Loucy (cell line): ENCODE measurements at regions not wholly inside any gene's neighbourhood (a gene's known extent, or its start where the extent isn't known, plus 50 kb on each side); places are given as distances from the start of the nearest gene placed in this dataset.

Experiments
- H2AFZ ChIP-seq: fragments of 200-600 bp; sonication (generic); 2 replicates; pipeline ENCODE4 v1.6.0; 2016; ENCODE audit warnings: antibody characterized with exemption, mild to moderate bottlenecking, low read length, moderate library complexity
- H3F3A ChIP-seq: fragments of 200-600 bp; 2 replicates; pipeline ENCODE4 v1.6.0; 2016; ENCODE audit warnings: antibody characterized with exemption, low read depth, mild to moderate bottlenecking
- H3K27me3 ChIP-seq: fragments of 200-600 bp; sonication (generic); 2 replicates; pipeline ENCODE4 v1.6.1; 2014; ENCODE audit warnings: low read length, mild to moderate bottlenecking; ENCODE audit not compliant: insufficient read depth, poor library complexity, severe bottlenecking
- H3K36me3 ChIP-seq: fragments of 200-600 bp; sonication (generic); 2 replicates; pipeline ENCODE4 v1.6.1; 2016; ENCODE audit warnings: low read length; ENCODE audit not compliant: insufficient read depth
- H3K4me1 ChIP-seq: fragments of 200-600 bp; sonication (generic); 2 replicates; pipeline ENCODE4 v1.5.1; 2014; ENCODE audit warnings: low read length, mild to moderate bottlenecking; ENCODE audit not compliant: insufficient read depth, poor library complexity, severe bottlenecking
- H3K4me2 ChIP-seq: fragments of 200-600 bp; sonication (generic); 2 replicates; pipeline ENCODE4 v1.6.0; 2014; ENCODE audit warnings: antibody characterized with exemption, low read length, low read depth, mild to moderate bottlenecking; ENCODE audit not compliant: poor library complexity, severe bottlenecking
- H3K4me3 ChIP-seq: fragments of 200-600 bp; sonication (generic); 2 replicates; pipeline ENCODE4 v1.5.1; 2014; ENCODE audit warnings: low read length, mild to moderate bottlenecking, mixed read lengths; ENCODE audit not compliant: poor library complexity, severe bottlenecking
- H3K79me2 ChIP-seq: fragments of 200-600 bp; sonication (generic); 2 replicates; pipeline ENCODE4 v1.6.1; 2014; ENCODE audit warnings: low read length; ENCODE audit not compliant: insufficient read depth
- H3K9ac ChIP-seq: fragments of 200-600 bp; sonication (generic); 2 replicates; pipeline ENCODE4 v1.6.0; 2014; ENCODE audit warnings: mild to moderate bottlenecking, low read depth, low read length, moderate library complexity; ENCODE audit not compliant: poor library complexity, severe bottlenecking
- H3K9me2 ChIP-seq: fragments of 200-600 bp; sonication (generic); replicated peaks from 2 replicates; pipeline ENCODE4 v1.6.1; 2016; ENCODE audit warnings: low read depth, low read length, mixed read lengths
- H3K9me3 ChIP-seq: fragments of 200-600 bp; sonication (generic); 2 replicates; pipeline ENCODE4 v1.6.1; 2014; ENCODE audit warnings: mild to moderate bottlenecking, antibody characterized with exemption, low read length, low read depth; ENCODE audit not compliant: insufficient read depth
- H4K20me1 ChIP-seq: fragments of 200-600 bp; sonication (generic); 2 replicates; pipeline ENCODE4 v1.6.0; 2014; ENCODE audit warnings: antibody characterized with exemption, low read length, mild to moderate bottlenecking; ENCODE audit not compliant: insufficient read depth, poor library complexity, severe bottlenecking
- CTCF ChIP-seq: fragments of 200-600 bp; sonication (generic); conservative IDR thresholded peaks from 2 replicates; pipeline ENCODE4 v1.5.1; 2014; ENCODE audit warnings: mild to moderate bottlenecking, antibody characterized with exemption, low read length
- EZH2phosphoT487 ChIP-seq: fragments of 200-600 bp; IDR thresholded peaks from 2 replicates; pipeline ENCODE4 v1.6.1; 2018; ENCODE audit warnings: antibody characterized with exemption, mild to moderate bottlenecking, moderate library complexity, borderline replicate concordance

GRCh38 chr13:73721571-73721970, 412.6 kb downstream of the KLF12 start:
- Histone ChIP-seq H3F3A (no peaks in the 10 kb centered on the region), H4K20me1 (no peaks in the 10 kb centered on the region), H3K79me2 (no peaks in the 10 kb centered on the region), H3K9ac (no peak overlapping the region), H3K4me1 (peaks cover 10% of the 10 kb centered on the region), H3K27me3 (no peaks in the 10 kb centered on the region), H3K4me2 (no peak overlapping the region), H3K36me3 (no peaks in the 10 kb centered on the region), H3K9me3 (no peaks in the 10 kb centered on the region), H3K4me3 (no peak overlapping the region), H2AFZ (no peak overlapping the region), H3K9me2 (no peaks in the 10 kb centered on the region)
- no peak for TF ChIP-seq CTCF
- TF ChIP-seq EZH2phosphoT487, result no peak

DNA sequence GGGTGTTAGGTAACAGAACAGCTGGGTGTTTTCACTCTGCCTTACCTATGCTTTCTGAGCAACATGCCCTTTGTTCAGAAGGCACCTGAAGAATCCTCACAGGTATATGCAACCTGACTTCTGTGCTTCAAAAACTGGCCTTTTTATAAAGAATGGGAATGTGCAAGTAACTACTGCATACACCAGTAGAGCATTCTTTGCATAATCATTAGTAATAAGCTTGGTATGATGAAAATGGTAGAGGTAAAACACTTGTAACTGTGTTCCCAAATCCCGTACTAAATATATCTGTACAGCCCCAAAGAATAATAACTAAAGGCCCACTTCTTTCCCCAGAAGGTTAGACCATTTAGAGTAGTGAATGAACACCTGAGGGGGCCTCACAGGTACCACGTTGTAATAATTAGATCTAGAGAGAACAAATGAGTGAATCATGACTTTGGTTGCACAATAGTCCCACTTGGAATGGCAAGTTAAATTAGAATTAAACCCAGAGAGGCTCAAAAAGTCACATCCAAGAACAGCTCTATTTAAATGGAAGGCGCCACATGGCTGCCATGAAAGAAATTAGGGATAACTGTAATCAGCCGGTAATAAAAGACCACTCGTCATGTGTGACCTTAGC, 413.9 kb downstream of the KLF12 start:
- Histone ChIP-seq H4K20me1 (no peaks in the 10 kb centered on the region), H3K4me3 (no peak overlapping the region), H3K9ac (no peak overlapping the region), H3K27me3 (no peaks in the 10 kb centered on the region), H3K79me2 (no peaks in the 10 kb centered on the region), H3K9me2 (no peaks in the 10 kb centered on the region), H3K9me3 (no peaks in the 10 kb centered on the region), H3K4me2 (no peak overlapping the region), H2AFZ (no peak overlapping the region), H3F3A (no peaks in the 10 kb centered on the region), H3K4me1 (peaks cover 15% of the 10 kb centered on the region), H3K36me3 (no peaks in the 10 kb centered on the region)
- TF ChIP-seq EZH2phosphoT487 (no peak), CTCF (no peak)

DNA sequence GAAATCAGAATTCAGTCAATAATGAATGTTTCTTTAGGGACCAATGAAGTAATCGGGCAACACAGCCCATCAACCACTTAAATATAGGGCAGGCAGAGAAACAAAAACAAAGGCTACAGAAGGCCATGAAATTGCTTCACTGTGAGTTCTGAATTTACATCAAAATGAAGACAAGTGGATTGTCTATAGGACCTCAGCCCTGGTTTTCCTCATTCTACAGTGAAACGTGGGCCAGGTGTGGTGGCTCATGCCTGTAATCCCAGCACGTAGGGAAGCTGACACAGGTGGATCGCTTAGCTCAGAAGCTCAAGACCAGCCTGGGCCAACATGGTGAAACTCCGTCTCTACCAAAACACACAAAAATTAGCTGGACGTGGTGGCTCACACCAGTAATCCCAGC, 416.0 kb downstream of the KLF12 start:
- TF ChIP-seq EZH2phosphoT487 (no peak), CTCF (no peak)
- Histone ChIP-seq H3F3A (no peaks in the 10 kb centered on the region), H3K4me3 (no peak overlapping the region), H3K79me2 (no peaks in the 10 kb centered on the region), H2AFZ (no peak overlapping the region), H3K4me2 (no peak overlapping the region), H3K4me1 (peaks cover 15% of the 10 kb centered on the region), H3K9ac (no peak overlapping the region), H4K20me1 (no peaks in the 10 kb centered on the region), H3K9me2 (no peaks in the 10 kb centered on the region), H3K27me3 (no peaks in the 10 kb centered on the region), H3K36me3 (peaks cover 14% of the 10 kb centered on the region; the same call in 1 of the 2 replicates), H3K9me3 (no peaks in the 10 kb centered on the region)
